Stimulated activated CD8-positive, alpha-beta memory T cell treated with anti-CD3 and anti-CD28 coated beads, Interleukin-7, amount 100 ng/mL, for 48 hours (primary cell): ENCODE measurements at regions not wholly inside any gene's neighbourhood (a gene's known extent, or its start where the extent isn't known, plus 50 kb on each side); places are given as distances from the start of the nearest gene placed in this dataset.
A peak's percentile ranks its signal among the peaks of the same experiment; 100 is the strongest.
"Not testable (repeated sequence)": the region's sequence is repeated elsewhere in the genome, so short reads cannot be mapped to it uniquely, and the experiment has no call there.

Experiments
- DNase-seq, 2 donors: peaks; one replicate each; pipeline ENCODE4 v3.0.0-alpha.2; 2020; ENCODE audit warnings: low read depth in 1 of 2; ENCODE audit errors: extremely low read depth in 1 of 2

DNA sequence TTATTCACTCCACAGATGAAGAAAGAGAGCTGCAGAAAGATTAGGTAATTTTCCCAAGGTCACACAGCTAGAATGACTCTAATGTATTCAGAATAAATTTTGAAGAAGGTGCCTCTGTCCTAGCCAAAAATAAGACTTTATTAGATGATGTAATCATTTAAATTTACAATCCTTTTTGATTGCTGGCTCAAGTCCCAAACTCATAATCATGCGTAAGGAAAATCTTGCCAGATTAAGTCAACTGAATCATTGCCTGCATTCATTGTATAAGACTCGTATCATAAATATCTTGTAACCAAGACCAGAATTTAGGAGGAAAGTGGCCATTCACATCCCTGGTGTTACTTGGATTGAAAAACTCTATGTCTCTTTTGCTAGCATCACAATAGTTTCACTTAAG is 53.1 kb upstream of the STK39 start:
- DNase-seq = no peak

DNA sequence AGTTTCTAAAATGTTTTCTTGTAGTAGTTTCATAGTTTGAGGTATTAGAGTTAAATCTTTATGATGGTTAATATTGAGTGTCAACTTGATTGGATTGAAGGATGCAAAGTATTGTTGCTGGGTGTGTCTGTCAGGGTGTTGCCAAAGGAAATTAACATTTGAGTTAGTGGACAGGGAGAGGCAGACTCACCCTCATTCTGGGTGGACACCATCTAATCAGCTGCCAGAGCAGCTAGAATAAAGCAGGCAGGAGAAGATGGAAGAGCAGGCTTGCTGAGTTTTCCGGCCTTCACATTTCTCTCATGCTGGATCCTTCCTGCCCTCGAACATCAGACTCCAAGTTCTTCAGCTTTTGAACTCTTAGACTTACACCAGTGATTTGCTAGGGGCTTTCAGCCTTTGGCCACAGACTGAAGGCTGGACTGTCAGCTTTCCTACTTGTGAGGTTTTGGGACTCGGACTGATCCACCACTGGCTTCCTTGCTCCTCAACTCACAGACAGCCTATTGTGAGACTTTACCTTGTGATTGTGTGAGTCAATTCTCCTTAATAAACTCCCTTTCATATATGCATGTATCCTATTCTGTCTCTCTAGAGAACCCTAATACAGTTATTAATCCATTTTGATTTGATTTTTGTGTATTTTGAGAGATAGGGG is 56.8 kb upstream of the STK39 start:
- DNase-seq = no peak

DNA sequence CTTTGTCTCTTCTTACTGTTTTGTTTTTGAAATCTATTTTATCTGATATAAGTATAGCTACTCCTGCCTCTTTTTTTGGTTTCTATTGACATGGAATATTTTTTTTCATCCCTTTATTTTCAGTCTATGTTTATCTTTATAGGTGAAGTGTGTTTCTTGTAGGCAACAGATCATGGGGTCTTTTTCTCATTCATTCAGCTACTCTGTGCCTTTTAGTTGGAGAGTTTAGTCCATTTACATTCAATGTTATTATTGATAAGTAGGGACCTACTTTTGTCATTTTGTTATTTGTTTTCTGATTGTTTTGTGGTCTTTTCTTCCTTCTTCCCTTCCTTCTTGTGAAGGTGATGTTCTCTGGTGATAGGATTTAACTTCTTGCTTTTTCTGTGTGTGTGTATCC is 60.0 kb upstream of the STK39 start:
- DNase-seq = no peak

DNA sequence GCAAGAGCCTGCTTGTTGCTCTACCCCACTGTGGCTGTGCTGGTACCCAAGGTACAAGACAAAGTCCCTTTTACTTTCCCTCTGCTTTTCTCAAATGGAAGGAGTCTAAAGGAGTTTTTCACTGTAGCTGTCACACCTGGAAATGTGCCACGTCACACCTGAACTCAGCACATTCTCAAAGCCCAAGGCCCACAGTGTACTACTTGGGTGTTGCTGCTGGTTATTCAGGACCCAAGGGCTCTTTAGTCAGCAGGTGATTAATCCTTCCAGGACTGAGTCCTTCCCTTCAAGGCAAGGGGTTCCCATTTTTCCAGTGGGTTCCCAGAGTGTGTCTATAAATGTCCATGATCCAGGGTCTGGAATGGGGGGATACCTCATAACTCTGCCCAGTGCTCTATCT is 63.2 kb upstream of the STK39 start:
- no peak for DNase-seq

DNA sequence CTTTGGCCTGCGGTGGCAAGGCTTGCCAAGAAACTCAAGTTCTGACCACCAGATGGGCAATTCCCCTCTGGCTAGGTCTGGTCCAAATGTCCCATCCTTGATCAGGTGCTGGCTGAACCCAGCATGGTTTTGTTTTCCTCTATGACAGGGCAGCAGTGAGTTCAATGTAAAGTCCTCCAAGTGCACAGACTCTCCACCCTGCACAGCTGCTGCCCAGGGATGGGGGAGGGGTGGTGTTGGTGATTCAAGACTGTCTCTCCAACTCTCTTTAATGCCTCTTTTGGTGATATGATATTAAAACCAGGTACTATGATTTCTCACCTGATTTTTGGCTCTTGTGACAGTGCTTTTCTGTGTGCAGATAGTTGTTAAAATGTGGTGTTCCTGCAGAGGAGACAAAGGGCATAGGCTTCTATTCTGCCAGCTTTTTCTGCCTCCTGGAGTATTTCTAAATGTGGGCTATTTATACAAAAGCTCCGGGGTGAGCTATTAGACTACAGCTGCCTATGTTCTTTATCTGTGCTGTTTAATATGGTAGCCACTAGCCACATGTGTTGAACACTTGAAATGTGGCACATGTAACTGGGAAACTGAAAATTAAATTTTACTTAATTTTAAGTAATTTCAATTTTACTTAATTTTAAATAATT is 64.0 kb upstream of the STK39 start:
- no peak for DNase-seq

DNA sequence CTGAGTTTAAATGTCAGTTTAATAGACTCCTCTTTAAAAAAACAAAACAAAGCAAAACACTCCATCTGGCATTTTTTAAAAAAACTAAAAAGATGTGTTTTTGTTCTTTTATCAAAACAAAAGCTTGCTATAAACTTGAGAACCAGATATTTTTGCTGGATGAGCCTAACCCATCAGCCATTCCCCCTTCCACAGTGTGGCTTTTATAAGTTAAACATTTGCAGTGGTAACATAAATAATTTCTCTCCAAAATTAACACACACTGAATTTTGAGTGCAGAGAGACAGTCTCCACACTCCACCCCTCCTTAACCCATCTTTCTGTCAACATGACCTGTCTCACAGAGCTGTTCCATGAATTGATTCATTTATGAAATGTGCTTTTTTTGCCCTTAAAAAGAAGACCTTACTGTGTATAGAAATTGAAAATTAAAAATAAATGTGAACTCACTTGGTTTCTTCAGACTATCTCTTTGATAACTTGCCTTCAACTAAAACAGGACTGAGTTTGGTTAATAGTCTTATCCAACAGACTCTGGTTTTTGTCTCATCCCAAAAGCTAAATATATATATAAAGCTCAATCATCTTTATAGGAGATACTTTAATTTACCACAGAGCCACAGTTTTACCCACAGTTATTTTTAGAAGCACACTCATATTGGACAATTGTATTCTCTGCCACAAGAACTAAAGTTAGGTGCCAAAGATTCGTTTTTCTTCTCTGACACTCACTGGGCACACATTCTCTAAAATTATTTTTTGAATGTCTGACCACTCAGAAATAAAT is 64.8 kb upstream of the STK39 start:
- no peak for DNase-seq

DNA sequence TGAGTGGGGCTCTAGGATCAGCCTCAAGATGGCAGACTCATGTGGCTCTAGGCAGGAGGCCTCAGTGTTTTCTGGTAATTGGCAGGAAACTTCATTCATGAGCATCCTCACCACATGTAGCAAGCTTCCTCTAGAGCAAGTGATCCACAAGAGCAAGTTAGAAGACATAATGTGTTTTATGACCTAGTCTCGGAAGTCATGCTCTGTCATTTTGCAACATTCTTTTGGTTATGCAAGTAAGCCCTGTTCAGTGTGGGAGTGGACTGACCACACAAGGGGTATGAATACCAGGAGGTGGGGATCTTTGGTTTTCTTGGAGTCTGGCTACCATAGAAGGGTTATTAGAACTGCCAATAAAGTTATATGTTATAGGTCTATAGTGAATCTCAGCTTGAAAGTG is 66.8 kb upstream of the STK39 start:
- DNase-seq = no peak

DNA sequence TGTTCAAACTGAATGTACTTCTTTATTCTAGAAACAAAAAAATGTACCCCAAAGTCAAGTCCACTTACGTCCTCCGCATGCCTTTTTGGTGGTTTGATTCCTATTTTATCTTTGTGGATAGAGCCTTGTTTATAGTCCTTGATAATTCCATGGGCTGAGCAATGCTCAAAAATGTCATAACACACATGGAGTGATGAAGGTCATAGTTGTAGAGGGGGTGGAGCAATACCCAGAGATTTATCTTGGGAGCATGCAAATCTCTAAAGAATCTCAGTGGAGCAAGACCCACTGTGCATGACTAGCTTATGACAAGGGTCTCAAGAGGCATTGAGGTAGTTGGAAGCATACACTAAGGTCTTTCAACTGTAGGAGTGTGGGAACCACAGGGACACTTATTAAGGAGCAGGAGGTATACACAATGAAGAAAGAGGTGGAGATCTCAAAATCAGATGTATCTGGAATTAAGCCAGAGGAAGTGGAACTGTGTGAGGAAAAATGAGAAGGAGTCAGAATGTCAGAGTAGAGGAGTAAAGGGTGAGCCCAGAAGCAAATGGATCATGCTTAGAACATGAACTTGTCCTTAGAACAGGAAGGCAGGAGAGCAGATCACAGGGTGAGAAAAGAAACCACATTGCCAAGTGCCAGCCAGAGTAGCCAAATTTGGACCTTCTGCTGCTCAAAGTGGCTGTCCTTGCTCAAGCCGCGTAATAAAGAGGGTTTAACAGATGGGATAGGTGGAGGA is 68.1 kb upstream of the STK39 start:
- DNase-seq = no peak

DNA sequence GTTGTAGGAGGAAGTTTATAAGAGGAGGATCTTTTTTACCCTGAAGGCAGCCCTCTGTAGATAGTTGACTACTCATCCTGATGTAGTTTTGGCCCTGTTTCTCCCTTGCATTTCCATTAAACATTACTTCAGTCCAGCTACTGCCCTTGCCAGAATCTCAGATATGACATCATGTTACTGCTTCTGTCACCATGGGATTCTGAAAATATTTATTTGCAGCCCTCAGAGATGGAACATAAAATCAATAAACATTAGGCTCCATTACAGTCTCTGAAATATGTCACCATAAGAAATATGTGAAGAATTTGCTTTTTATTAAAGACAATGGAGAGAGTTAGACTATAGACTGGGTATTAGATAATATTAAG is 68.7 kb upstream of the STK39 start:
- no peak for DNase-seq

DNA sequence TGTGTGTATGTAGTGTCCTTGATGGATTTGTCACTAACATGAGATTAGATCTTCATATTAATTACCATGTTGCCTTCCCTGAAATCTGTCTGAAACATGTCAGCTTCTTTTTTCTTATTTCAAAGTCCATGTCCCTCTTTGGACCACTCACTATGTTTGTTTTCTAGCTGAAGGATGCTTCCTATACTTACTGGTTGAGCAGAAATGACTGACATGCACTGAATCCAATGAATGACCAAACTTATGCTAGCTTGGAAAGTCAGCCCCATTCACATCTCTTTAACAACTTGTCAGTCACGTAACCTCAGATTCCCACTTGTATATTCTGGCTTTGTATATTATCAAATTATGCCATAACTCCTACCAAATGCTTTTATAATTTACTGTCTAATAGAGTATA is 69.9 kb upstream of the STK39 start:
- DNase-seq = no peak

DNA sequence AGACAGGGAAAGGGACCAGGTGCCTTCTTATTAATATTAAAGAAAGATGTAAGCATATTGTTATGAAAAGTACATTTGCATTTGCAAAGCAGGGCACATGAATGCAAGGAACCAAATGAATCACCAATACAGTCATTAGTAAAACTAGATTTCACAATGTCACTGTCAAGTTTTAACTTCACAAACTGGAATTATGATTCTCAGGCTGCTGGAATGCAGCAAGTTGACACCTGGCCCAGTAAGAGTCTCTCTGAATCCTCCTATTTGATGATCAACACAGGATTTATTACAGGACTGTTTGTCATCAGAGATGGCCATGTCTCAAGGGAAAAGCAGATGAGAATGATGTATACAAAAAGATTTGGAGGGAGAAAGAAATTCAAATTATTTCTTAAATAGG is 72.9 kb upstream of the STK39 start:
- DNase-seq = no peak

DNA sequence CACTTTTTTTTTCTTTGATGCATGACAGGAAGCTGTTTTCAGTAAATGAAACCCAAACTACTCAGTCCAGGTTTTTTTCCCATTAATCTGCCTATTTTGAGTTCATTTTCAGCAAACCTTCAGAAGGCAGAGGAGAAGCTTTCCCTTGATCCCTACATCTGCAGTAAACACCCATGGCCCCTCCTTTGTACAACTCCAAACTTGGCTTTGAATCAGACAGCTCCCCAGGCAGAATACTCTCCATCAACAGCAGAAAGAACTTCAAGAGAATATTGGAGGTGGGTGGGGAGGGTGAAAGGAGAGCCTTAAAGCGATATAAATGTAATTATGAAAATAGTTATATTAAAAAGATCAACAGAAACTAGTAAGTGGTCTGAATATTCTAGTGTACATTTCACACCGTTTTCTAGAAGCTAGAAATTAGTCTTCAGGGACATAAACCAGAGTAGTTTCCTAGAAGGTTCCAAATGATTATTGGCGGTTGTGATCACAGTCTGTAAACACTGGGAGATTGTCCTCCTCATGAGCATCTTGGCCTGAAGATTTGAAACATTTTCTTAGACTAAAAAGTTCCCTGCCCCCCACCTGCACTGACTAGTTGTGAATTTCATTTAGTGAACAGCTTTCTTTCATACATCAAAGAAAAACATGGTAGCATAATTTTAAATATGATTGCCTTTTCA is 75.1 kb upstream of the STK39 start:
- DNase-seq = no peak

DNA sequence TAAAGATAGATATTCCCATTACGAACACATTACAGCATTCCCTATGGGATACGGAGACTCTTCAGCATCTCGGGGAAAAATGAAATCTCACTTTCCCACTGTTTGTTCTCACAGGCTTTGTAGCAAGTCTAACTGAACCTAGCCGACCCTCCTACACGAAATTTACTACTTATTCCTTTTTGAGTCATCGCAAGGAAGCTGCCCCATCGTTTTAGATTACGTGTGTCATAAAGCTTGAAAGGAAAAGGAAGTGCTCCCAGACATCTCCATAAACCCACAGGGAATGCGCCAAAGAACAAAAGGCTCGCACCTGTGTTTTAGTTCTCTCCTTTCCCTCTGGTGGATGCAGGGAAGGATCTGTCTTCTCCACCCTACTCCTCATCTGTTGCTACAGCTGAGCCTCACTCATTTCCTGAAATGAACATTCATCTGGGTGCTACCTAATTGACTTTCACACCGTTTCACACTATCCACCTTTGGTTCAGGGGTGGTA is 76.2 kb upstream of the STK39 start:
- DNase-seq = no peak

DNA sequence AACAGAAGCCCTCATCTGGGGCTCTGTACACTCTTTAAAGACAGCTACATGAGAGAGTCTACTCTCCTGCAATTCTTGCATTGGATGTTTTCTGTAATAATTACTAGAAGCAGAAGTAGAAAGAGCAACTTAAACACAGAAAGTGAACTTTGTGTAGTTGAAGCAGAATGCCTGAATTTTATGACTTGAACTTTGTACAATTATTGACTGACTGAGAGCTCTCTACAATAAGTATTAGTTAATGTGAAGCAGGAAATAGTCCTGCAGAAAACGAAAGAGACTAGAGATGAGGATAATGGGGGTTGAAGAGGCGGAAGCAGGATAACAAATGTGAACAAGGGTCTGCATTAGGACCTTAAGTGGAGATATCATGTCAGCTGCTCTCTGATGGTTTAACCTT is 79.2 kb upstream of the STK39 start:
- DNase-seq = no peak

DNA sequence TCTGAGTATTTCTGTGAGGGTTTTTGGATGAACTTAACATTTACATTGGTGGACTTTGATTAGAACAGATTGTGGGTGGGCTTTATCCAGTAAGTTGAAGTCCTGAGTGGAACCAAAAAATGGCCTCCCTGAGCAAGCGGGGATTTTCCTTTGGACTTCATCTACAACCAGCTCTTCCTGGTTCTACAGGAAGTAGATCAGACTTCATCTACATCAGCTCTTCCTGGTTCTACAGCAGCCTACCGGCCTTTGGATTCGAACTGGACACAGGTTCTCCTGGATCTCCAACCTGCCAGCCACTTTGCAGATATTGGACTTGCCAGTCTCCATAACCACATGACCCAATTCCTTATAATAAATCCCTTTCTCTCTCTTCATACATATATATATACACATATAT is 79.9 kb upstream of the STK39 start:
- DNase-seq = no peak

DNA sequence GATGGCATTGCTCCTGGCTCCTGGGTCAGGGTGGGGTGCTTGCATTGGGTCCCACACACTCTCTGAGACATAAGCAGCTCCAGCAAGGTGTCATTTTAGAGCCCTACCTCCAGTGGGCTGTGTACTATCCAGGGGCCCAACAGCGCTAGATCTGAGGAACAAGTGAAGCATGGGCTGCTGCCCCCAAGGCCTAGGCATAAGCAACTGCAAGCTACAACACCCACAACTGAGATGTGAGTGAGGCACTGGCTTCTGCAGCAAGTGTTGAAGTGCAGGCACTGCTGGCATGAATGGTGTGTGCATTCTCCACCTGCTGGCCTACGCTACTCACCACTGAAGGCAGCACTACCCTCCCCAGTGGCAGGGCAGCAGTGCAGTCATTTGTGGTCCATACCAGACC is 81.0 kb upstream of the STK39 start:
- no peak for DNase-seq

DNA sequence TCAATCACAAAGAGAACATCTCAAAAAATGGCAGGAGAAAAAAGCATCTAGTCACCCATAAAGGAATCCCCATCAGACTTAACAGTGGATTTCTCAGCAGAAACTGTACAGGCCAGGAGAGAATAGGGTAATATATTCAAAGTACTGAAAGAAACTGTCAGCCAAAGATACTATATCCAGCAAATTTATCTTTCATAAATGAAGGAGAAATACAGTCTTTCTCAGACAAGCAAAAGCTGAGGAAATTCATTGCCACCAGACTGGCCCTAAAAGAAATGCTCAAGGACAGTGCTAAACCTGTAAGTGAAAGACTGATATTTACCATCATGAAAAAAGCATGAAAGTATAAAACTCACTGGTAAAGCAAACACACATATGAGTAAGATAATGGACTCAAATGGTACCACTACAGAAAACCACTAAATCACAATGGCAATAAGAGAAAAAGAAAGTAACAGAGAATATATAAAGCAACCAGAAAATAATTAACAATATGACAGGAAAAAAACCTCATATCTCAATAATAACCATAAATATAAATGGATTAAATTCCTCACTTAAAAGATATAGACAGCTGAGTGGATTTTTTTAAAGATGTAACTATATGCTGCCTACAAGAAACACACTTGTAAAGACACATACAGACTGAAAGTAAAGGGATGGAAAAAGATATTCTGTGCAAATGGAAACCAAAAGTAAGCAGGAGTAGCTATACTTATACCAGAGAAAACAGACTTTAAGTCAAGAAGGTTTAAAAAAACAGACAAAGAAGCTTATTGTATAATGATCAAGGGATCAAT is 83.4 kb upstream of the STK39 start:
- DNase-seq = no peak

DNA sequence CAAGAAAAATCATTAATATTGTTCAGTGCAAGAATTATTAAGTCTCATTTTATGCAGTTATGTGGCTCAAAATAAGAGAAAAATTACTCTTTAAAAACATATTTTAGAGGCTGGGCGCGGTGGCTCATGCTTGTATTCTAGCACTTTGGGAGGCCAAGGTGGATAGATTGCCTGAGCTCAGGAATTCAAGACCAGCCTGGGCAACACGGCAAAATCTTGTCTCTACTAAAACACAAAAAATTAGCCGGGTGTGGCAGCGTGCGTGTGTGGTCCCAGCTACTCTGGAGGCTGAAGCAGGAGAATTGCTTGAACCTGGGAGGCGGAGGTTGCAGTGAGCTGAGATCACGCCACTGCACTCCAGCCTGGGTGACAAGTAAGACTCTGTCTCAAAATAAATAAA is 87.9 kb upstream of the STK39 start:
- not testable (repeated sequence) for DNase-seq

DNA sequence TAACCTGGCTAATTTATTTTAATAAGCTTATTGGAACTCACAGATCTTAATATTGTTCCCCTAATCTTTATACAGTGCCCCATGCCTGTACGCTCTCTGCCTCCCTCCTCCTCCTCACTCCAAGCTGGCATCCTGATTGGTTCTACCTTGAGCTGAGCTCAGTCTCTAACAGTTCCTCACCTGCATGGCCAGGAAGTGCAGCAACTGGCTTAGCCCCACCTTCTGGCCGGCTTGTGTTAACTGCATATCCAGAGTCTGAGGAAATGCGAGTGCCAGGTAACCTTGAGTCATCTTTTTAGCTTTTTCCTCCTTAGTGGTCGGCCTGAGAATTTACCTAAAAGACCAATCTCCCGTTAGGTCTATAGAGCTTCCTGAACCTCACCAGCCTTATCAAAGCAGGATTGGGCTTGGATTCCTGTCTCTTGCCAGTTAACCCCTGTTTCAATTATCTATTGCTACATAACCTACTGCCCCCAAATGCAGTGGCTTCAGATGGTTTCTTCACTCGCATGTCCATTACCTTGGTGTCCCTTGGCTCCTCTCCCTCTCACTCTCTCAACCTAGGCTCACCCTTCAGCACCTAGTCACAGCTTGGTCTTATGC is 89.5 kb upstream of the STK39 start:
- DNase-seq = peak in 1 of 2 donors; percentile 42

DNA sequence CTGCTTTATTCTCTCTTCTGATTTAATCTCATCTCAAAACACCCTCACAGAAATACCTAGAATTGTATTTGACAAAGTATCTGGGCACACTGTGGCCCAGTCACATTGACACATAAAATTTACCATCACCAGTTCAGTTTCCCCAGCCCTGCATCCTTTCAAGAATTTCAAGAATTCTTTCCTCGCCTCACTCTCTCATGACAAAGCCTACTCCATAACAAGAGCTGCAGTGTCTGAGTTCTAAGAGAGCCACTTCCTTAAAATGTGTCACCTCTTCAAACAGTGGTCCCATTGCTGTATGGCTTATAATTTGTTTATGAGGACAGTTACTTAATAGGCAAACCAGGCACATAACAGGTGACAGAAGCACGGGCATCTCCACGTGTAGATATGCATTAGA is 90.9 kb upstream of the STK39 start:
- no peak for DNase-seq
